ENCODE measurements at regions not wholly inside any gene's neighbourhood (a gene's known extent, or its start where the extent isn't known, plus 50 kb on each side); places are given as distances from the start of the nearest gene placed in this dataset.

- TF ChIP-seq POLR2A (IDR thresholded peaks at IDR 0.05) (no peak), CTCF (IDR thresholded peaks at IDR 0.05) (no peak)
Observed at GRCh38 chr7:88628363-88629085, 131.0 kb upstream of the ZNF804B start.
